ENCODE measurements at regions not wholly inside any gene's neighbourhood (a gene's known extent, or its start where the extent isn't known, plus 50 kb on each side); places are given as distances from the start of the nearest gene placed in this dataset.

DNA sequence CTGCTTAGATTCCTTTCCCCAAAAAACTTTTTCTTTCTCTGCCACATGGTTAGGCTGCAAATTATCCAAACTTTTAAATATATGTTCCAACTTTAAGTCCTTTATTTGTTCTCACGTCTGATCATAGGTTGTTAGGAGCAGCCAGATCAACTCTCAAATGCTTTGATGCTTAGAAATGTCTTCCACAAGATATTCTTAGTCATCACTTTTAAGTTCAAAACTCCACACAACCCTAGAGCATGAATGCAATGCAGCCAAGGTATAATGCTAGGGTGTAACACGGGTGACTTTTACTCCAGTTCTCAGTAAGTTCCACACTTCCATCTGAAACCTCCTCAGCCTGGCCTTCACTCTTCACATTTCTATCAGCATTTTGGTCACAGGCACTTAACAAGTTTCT lies 987.5 kb downstream of the DCDC2C start (continued):
- TF ChIP-seq NR2C2 (IDR thresholded peaks at IDR 0.05; ENCODE audit: borderline replicate concordance, control insufficient read depth, insufficient read length, low read depth) (no peak), FOS (IDR thresholded peaks at IDR 0.05; ENCODE audit: borderline replicate concordance, extremely low read depth, insufficient read length) (no peak), POLR2AphosphoS5 (IDR thresholded peaks at IDR 0.05; ENCODE audit: low read length) (no peak), MXI1 (IDR thresholded peaks at IDR 0.05; ENCODE audit: low read depth, low read length) (no peak), EGR1 (IDR thresholded peaks at IDR 0.05; ENCODE audit: borderline replicate concordance in 1 of 2, low read depth in 2 of 2, low read length in 2 of 2) (no peak), SIN3A (IDR thresholded peaks at IDR 0.05; ENCODE audit: low read depth, low read length) (no peak), TCF3 (IDR thresholded peaks at IDR 0.05; ENCODE audit: borderline replicate concordance, insufficient read depth, low read depth, low read length) (no peak)
- TF ChIP-seq, protein P1, sequence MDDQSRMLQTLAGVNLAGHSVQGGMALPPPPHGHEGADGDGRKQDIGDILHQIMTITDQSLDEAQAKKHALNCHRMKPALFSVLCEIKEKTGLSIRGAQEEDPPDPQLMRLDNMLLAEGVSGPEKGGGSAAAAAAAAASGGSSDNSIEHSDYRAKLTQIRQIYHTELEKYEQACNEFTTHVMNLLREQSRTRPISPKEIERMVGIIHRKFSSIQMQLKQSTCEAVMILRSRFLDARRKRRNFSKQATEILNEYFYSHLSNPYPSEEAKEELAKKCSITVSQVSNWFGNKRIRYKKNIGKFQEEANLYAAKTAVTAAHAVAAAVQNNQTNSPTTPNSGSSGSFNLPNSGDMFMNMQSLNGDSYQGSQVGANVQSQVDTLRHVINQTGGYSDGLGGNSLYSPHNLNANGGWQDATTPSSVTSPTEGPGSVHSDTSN (IDR thresholded peaks at IDR 0.05; ENCODE audit: insufficient replicate concordance, low read depth, low read length): no peak

GRCh38 chr2:4693266-4693665 lies 989.9 kb downstream of the DCDC2C start:
- ATAC-seq (no peak), DNase-seq (ENCODE audit: low read depth, low spot score) (no peak), FAIRE-seq (no peak)
- in situ Hi-C loops (cut with MboI) (no loop called here), intact Hi-C loops (cut with micrococcal nuclease; ENCODE audit: unreplicated experiment) (no loop called here)
- H3K27ac ChIP-seq (ENCODE audit: control insufficient read depth, insufficient read depth): no peak overlapping the region
- ChIA-PET POLR2A (no interaction called here), SMC1A (ENCODE audit: uncharacterized antibody, unreplicated experiment) (no interaction called here), CTCF (no interaction called here), RAD21 (ENCODE audit: unreplicated experiment) (no interaction called here)
- H4K20me1 ChIP-seq (ENCODE audit: control insufficient read depth, insufficient read depth): no peaks in the 10 kb centered on the region
- H3K27me3 ChIP-seq (replicated peaks in 1 of 2; ENCODE audit: control insufficient read depth in 2 of 2, insufficient read depth in 2 of 2, low read length in 1 of 2): no peaks in the 10 kb centered on the region
- WGBS (ENCODE audit: insufficient coverage, insufficient replicate concordance, low lambda C conversion rate, missing lambda C conversion rate): 0% methylated on average over 9 of the region's 9 CpGs
- H2AFZ ChIP-seq (ENCODE audit: control insufficient read depth, low read depth, low read length): no peak overlapping the region
- BruUV-seq (replicated peaks): no TSS peak
- no peaks in the 10 kb centered on the region for H3K4me1 ChIP-seq (ENCODE audit: control insufficient read depth, insufficient read depth, low read length)
- H3K4me3 ChIP-seq: no peak overlapping the region
- no peaks in the 10 kb centered on the region for H3K79me2 ChIP-seq (ENCODE audit: control insufficient read depth, insufficient read depth, low read length)
- H3K36me3 ChIP-seq (ENCODE audit: control insufficient read depth in 2 of 2, insufficient read depth in 2 of 2, low read length in 1 of 2): no peaks in the 10 kb centered on the region
- H3K4me2 ChIP-seq (ENCODE audit: control insufficient read depth, insufficient read depth): no peak overlapping the region
- H3K9me3 ChIP-seq (replicated peaks; ENCODE audit: control insufficient read depth, insufficient read depth, low read length): no peaks in the 10 kb centered on the region
- H3K9ac ChIP-seq (ENCODE audit: control insufficient read depth, insufficient read depth, low read length): no peak overlapping the region
- no peak for TF ChIP-seq FOXM1 (IDR thresholded peaks at IDR 0.05; ENCODE audit: low read depth, low read length)
- TF ChIP-seq RBBP5 (conservative IDR thresholded peaks at IDR 0.05): no peak
- TF ChIP-seq, protein P2, sequence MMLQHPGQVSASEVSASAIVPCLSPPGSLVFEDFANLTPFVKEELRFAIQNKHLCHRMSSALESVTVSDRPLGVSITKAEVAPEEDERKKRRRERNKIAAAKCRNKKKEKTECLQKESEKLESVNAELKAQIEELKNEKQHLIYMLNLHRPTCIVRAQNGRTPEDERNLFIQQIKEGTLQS (IDR thresholded peaks at IDR 0.05; ENCODE audit: borderline replicate concordance, extremely low read depth, low read depth, low read length): no peak
- TF ChIP-seq DPF2 (IDR thresholded peaks at IDR 0.05): no peak
- TF ChIP-seq ZBED1 (IDR thresholded peaks at IDR 0.05; ENCODE audit: borderline replicate concordance): no peak
- TF ChIP-seq, protein P3, sequence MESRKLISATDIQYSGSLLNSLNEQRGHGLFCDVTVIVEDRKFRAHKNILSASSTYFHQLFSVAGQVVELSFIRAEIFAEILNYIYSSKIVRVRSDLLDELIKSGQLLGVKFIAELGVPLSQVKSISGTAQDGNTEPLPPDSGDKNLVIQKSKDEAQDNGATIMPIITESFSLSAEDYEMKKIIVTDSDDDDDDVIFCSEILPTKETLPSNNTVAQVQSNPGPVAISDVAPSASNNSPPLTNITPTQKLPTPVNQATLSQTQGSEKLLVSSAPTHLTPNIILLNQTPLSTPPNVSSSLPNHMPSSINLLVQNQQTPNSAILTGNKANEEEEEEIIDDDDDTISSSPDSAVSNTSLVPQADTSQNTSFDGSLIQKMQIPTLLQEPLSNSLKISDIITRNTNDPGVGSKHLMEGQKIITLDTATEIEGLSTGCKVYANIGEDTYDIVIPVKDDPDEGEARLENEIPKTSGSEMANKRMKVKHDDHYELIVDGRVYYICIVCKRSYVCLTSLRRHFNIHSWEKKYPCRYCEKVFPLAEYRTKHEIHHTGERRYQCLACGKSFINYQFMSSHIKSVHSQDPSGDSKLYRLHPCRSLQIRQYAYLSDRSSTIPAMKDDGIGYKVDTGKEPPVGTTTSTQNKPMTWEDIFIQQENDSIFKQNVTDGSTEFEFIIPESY (IDR thresholded peaks at IDR 0.05): no peak
- no peak for TF ChIP-seq LARP7 (IDR thresholded peaks at IDR 0.05)
- TF ChIP-seq KAT2A (conservative IDR thresholded peaks at IDR 0.05; ENCODE audit: control insufficient read depth, low read depth, low read length): no peak
- TF ChIP-seq, protein P4, sequence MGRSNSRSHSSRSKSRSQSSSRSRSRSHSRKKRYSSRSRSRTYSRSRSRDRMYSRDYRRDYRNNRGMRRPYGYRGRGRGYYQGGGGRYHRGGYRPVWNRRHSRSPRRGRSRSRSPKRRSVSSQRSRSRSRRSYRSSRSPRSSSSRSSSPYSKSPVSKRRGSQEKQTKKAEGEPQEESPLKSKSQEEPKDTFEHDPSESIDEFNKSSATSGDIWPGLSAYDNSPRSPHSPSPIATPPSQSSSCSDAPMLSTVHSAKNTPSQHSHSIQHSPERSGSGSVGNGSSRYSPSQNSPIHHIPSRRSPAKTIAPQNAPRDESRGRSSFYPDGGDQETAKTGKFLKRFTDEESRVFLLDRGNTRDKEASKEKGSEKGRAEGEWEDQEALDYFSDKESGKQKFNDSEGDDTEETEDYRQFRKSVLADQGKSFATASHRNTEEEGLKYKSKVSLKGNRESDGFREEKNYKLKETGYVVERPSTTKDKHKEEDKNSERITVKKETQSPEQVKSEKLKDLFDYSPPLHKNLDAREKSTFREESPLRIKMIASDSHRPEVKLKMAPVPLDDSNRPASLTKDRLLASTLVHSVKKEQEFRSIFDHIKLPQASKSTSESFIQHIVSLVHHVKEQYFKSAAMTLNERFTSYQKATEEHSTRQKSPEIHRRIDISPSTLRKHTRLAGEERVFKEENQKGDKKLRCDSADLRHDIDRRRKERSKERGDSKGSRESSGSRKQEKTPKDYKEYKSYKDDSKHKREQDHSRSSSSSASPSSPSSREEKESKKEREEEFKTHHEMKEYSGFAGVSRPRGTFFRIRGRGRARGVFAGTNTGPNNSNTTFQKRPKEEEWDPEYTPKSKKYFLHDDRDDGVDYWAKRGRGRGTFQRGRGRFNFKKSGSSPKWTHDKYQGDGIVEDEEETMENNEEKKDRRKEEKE (IDR thresholded peaks at IDR 0.05): no peak
- TF ChIP-seq NFXL1 (IDR thresholded peaks at IDR 0.05; ENCODE audit: borderline replicate concordance): no peak
- TF ChIP-seq ZZZ3 (IDR thresholded peaks at IDR 0.05; ENCODE audit: control insufficient read depth, insufficient read length, low read depth): no peak
- no peak for TF ChIP-seq POLR2AphosphoS5 (IDR thresholded peaks at IDR 0.05; ENCODE audit: low read length)

Data from GM12878 (cell line).